ENCODE measurements at regions not wholly inside any gene's neighbourhood (a gene's known extent, or its start where the extent isn't known, plus 50 kb on each side); places are given as distances from the start of the nearest gene placed in this dataset.
"Not testable (repeated sequence)": the region's sequence is repeated elsewhere in the genome, so short reads cannot be mapped to it uniquely, and the experiment has no call there.

- no peak for DNase-seq (ENCODE audit: low spot score)
Measured at GRCh38 chr3:13137941-13138832, 65.0 kb upstream of the IQSEC1 start.

- not testable (repeated sequence) for DNase-seq (ENCODE audit: low spot score)
Measured at GRCh38 chr3:13136848-13137247, 63.6 kb upstream of the IQSEC1 start.

GRCh38 chr3:13136426-13136825 lies 63.2 kb upstream of the IQSEC1 start:
- no peak for DNase-seq (ENCODE audit: low spot score)

- DNase-seq (ENCODE audit: low spot score): no peak
Measured at GRCh38 chr3:13135811-13136321, 62.6 kb upstream of the IQSEC1 start.

GRCh38 chr3:13135251-13135810 lies 62.1 kb upstream of the IQSEC1 start:
- no peak for DNase-seq (ENCODE audit: low spot score)

GRCh38 chr3:13134879-13135206 lies 61.6 kb upstream of the IQSEC1 start:
- no peak for DNase-seq (ENCODE audit: low spot score)

- no peak for DNase-seq (ENCODE audit: low spot score)
Measured at GRCh38 chr3:13134166-13134878, 61.1 kb upstream of the IQSEC1 start.

- DNase-seq (ENCODE audit: low spot score): no peak
Measured at GRCh38 chr3:13133471-13133981, 60.3 kb upstream of the IQSEC1 start.

- no peak for DNase-seq (ENCODE audit: low spot score)
Measured at GRCh38 chr3:13132731-13133410, 59.6 kb upstream of the IQSEC1 start.

GRCh38 chr3:13132281-13132680 lies 59.1 kb upstream of the IQSEC1 start:
- no peak for DNase-seq (ENCODE audit: low spot score)

- no peak for DNase-seq (ENCODE audit: low spot score)
Measured at GRCh38 chr3:13130464-13131193, 57.4 kb upstream of the IQSEC1 start.

- DNase-seq (ENCODE audit: low spot score): no peak
Measured at GRCh38 chr3:13125092-13126015, 52.1 kb upstream of the IQSEC1 start.

GRCh38 chr3:13124631-13125030 lies 51.4 kb upstream of the IQSEC1 start:
- no peak for DNase-seq (ENCODE audit: low spot score)

- DNase-seq (ENCODE audit: low spot score): no peak
Measured at GRCh38 chr3:13123765-13124164, 50.5 kb upstream of the IQSEC1 start.

GRCh38 chr3:13123013-13123654 lies 49.9 kb upstream of the IQSEC1 start:
- DNase-seq (ENCODE audit: low spot score): no peak

Measured in kidney capillary endothelial cell (primary cell).